Gastroesophageal sphincter (tissue), 4 donors: ENCODE measurements at regions not wholly inside any gene's neighbourhood (a gene's known extent, or its start where the extent isn't known, plus 50 kb on each side); places are given as distances from the start of the nearest gene placed in this dataset.

ENCODE experiments used
- ATAC-seq: fragments of 150-250 bp; one replicate; pipeline ENCODE4 v1.9.1; 2016; ENCODE audit warnings: mild to moderate bottlenecking, moderate library complexity
- H3K27ac ChIP-seq, 4 donors: fragments of 200-600 bp; sonication (generic) in 3 of 4; 1 replicate in 3 of 4; 2 replicates in 1 of 4; pipeline ENCODE4 v1.5.1; 2016 to 2019
- H3K27me3 ChIP-seq: fragments of 200-600 bp; sonication (generic); one replicate; pipeline ENCODE4 v1.5.1; 2019
- H3K36me3 ChIP-seq, 2 donors: fragments of 200-600 bp; sonication (generic); one replicate each; pipeline ENCODE4 v1.5.1; 2019; ENCODE audit warnings: control low read depth in 1 of 2
- H3K4me1 ChIP-seq, 3 donors: fragments of 200-600 bp; sonication (generic); 1 replicate in 2 of 3; 2 replicates in 1 of 3; pipeline ENCODE4 v1.5.1; 2016 to 2019; ENCODE audit warnings: control low read depth in 2 of 3
- H3K4me3 ChIP-seq, 2 donors: fragments of 200-600 bp; sonication (generic); one replicate each; pipeline ENCODE4 v1.5.1; 2019; ENCODE audit warnings: mild to moderate bottlenecking in 1 of 2, moderate library complexity in 1 of 2
- H3K9me3 ChIP-seq, 3 donors: fragments of 200-600 bp; sonication (generic); one replicate each; pipeline ENCODE4 v1.5.1; 2017 to 2019; ENCODE audit warnings: control low read depth in 2 of 3
- EP300 ChIP-seq: sonication (generic); formaldehyde crosslinking; IDR thresholded peaks from one replicate; pipeline ENCODE4 v1.6.1; 2017; ENCODE audit warnings: antibody characterized with exemption, mild to moderate bottlenecking
- POLR2A ChIP-seq, 2 donors: fragments of 450-650 bp; IDR thresholded peaks; one replicate each; pipeline ENCODE4 v1.6.1; 2017; ENCODE audit warnings: antibody characterized with exemption in 2 of 2, mild to moderate bottlenecking in 2 of 2, moderate library complexity in 1 of 2
- POLR2AphosphoS5 ChIP-seq: sonication (generic); formaldehyde crosslinking; IDR thresholded peaks from one replicate; pipeline ENCODE4 v1.6.1; 2017; ENCODE audit warnings: antibody characterized with exemption
- WGBS, 2 donors: methylation state at CpG; one replicate each; pipeline ENCODE4 v1.1.5; 2018; ENCODE audit warnings: low coverage in 1 of 2; 5-methylcytosine and 5-hydroxymethylcytosine counted together
- TF ChIP-seq, protein P1 (sequence below), 4 experiments: fragments of 200-600 bp in 2 of 4; fragments of 450-650 bp in 2 of 4; sonication (generic) in 1 of 4; IDR thresholded peaks; one replicate each; pipeline ENCODE4 v1.5.1; 2017 to 2019; ENCODE audit warnings: antibody characterized with exemption in 4 of 4, mild to moderate bottlenecking in 2 of 4, moderate library complexity in 2 of 4

DNA sequence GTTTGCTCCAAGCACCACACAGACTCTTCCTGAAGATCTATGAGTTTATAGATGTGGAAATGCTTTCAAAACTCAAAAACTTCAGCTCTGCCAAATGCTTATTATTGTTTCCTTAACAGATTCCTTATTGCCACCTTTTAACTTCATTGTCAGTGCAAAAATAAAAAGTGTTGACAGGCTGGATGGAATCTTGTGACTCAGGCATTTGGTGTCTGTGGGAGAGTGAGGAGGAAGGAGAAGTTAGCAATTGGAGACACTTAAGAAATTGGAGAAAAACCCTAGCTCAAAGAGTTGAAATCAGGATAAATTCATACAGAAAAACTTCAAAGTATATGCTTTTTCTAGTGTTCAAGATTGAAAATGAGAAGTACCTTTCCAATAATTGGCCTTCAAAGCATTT is 140.6 kb upstream of the PUM3 start:
- ATAC-seq: no peak
- no peak for TF ChIP-seq POLR2A (IDR thresholded peaks at IDR 0.05)
- no peak for TF ChIP-seq EP300
- TF ChIP-seq, protein P1, sequence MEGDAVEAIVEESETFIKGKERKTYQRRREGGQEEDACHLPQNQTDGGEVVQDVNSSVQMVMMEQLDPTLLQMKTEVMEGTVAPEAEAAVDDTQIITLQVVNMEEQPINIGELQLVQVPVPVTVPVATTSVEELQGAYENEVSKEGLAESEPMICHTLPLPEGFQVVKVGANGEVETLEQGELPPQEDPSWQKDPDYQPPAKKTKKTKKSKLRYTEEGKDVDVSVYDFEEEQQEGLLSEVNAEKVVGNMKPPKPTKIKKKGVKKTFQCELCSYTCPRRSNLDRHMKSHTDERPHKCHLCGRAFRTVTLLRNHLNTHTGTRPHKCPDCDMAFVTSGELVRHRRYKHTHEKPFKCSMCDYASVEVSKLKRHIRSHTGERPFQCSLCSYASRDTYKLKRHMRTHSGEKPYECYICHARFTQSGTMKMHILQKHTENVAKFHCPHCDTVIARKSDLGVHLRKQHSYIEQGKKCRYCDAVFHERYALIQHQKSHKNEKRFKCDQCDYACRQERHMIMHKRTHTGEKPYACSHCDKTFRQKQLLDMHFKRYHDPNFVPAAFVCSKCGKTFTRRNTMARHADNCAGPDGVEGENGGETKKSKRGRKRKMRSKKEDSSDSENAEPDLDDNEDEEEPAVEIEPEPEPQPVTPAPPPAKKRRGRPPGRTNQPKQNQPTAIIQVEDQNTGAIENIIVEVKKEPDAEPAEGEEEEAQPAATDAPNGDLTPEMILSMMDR (IDR thresholded peaks at IDR 0.05): no peak
- TF ChIP-seq POLR2AphosphoS5: no peak

DNA sequence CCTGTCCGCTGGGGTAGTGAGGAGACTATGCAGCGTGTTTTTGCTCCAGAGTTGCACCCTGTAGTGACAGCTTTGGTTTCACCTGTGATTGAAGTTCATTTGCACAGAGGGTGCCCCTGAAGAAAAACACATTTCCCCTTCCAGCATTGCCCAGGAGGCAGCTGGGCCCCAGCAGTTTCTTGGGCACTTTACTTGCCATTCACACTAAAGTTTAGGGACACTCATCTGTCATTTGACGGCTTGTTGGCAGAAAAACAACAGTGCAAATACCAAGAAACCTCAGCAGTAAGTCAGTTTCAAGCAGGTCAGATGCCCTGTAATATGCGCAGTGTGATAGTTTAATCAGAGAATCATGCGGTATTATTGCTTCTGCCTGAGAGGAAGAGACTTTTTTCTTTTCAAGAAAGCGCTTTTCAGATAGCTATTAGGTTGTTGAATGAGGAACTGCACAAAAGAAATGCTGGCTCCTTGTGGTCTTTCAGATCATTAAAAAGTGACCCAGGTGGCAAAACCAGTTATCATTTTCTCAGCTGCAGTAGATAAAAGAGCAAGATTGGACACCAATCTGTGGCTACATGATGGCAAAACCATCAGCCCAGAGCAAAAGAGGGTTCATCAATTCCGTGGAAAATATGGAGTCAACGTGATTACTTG is 136.2 kb upstream of the PUM3 start:
- 77 to 78% methylated on average over 4 to 7 of the region's 8 CpGs for WGBS, 2 donors
- H3K4me1 ChIP-seq: no peaks in the 10 kb centered on the region
- ATAC-seq: no peak

More for the DNA sequence above, 140.6 kb upstream of the PUM3 start:
- H3K4me1 ChIP-seq: peaks cover 0 to 12% (median 0%) of the 10 kb centered on the region in 3 donors
- H3K4me3 ChIP-seq: no peak overlapping the region
- no peaks in the 10 kb centered on the region for H3K27me3 ChIP-seq
- H3K36me3 ChIP-seq: no peaks in the 10 kb centered on the region
- no peak overlapping the region for H3K27ac ChIP-seq
- no peaks in the 10 kb centered on the region for H3K9me3 ChIP-seq

DNA sequence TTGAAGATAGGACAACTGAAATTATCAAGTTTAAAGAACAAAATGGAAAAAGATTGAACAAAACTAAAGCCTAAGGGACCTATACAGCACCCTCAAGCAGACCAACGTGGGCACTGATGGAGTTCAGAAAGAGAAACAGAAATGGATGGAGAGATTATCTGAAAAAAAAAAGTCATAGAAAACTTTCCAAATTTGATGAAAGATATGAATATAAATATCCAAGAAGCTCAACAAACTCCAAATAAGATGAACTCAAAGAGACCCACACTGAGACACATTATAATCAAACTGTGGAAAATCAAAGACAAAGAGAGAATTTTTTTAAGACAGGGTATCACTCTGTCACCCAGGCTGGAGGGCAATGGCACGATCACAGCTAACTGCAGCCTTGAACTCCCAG is 128.6 kb upstream of the PUM3 start:
- 60 to 62% methylated on average over 1 to 2 of the region's 2 CpGs for WGBS, 2 donors
- H3K4me3 ChIP-seq: no peak overlapping the region

More for the DNA sequence above, 136.2 kb upstream of the PUM3 start:
- Histone ChIP-seq H3K27me3 (no peaks in the 10 kb centered on the region), H3K27ac (no peak overlapping the region), H3K4me3 (no peak overlapping the region), H3K9me3 (no peaks in the 10 kb centered on the region), H3K36me3 (no peaks in the 10 kb centered on the region)
- no peak for TF ChIP-seq POLR2AphosphoS5
- TF ChIP-seq POLR2A (IDR thresholded peaks at IDR 0.05): no peak
- TF ChIP-seq, protein P1 (IDR thresholded peaks at IDR 0.05): no peak
- no peak for TF ChIP-seq EP300

DNA sequence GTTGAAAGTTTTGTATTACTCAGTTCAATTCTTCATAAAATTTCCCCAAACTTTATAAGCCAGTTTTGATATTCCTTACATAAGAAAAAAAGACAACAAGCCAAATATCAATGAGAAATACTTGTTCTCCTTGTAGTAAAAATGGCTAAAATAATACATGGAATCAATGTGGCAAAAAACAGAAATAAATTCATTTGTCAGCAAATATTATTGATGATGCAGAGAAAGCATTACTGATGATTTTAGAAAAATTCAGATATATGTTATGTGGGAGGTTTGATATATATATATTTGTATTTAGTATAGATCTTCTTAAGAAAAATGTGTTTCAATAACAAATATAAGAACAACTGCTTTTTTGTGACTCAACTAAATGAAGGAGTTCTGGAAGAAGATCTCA is 127.0 kb upstream of the PUM3 start:
- Histone ChIP-seq H3K27me3 (no peaks in the 10 kb centered on the region), H3K4me1 (no peaks in the 10 kb centered on the region), H3K36me3 (no peaks in the 10 kb centered on the region), H3K4me3 (no peak overlapping the region), H3K27ac (no peak overlapping the region), H3K9me3 (peaks cover 0 to 27% (median 0%) of the 10 kb centered on the region in 3 donors)
- TF ChIP-seq, protein P1 (IDR thresholded peaks at IDR 0.05): no peak
- TF ChIP-seq POLR2A (IDR thresholded peaks at IDR 0.05) (no peak), EP300 (no peak), POLR2AphosphoS5 (no peak)
- ATAC-seq: no peak

More for the DNA sequence above, 128.6 kb upstream of the PUM3 start:
- peaks cover 0 to 27% (median 0%) of the 10 kb centered on the region in 3 donors for H3K9me3 ChIP-seq
- no peaks in the 10 kb centered on the region for H3K36me3 ChIP-seq
- ATAC-seq: no peak
- no peaks in the 10 kb centered on the region for H3K27me3 ChIP-seq
- TF ChIP-seq POLR2AphosphoS5: no peak
- no peak for TF ChIP-seq POLR2A (IDR thresholded peaks at IDR 0.05)
- TF ChIP-seq, protein P1 (IDR thresholded peaks at IDR 0.05): no peak
- TF ChIP-seq EP300: no peak
- H3K27ac ChIP-seq: no peak overlapping the region
- no peaks in the 10 kb centered on the region for H3K4me1 ChIP-seq

DNA sequence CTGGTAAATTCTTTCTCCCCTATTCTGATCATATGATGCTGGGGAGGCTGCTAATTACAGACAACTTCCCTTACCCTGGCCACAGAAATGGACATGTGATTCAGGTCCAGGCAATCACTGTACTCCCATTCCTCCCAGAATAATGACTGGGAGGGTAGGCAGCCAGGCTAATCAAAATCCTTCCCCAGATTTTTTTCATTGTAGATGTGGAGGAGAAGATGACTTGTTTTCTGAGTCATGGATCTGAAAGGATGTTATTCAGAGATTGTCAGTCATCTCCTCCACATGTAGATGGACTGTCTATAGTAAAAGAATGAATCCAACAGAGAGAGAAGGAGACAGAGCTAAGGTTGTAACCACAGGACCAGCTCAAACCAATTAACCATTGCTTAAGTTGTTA is 123.9 kb upstream of the PUM3 start:
- no peaks in the 10 kb centered on the region for H3K27me3 ChIP-seq
- H3K9me3 ChIP-seq: peaks cover 0 to 14% (median 0%) of the 10 kb centered on the region in 3 donors
- H3K4me3 ChIP-seq: no peak overlapping the region
- TF ChIP-seq, protein P1 (IDR thresholded peaks at IDR 0.05): no peak
- TF ChIP-seq POLR2A (IDR thresholded peaks at IDR 0.05): no peak
- TF ChIP-seq POLR2AphosphoS5: no peak
- no peak for TF ChIP-seq EP300
- H3K27ac ChIP-seq: no peak overlapping the region
- no peaks in the 10 kb centered on the region for H3K4me1 ChIP-seq
- no peaks in the 10 kb centered on the region for H3K36me3 ChIP-seq
- ATAC-seq: no peak
